ENCODE measurements at regions not wholly inside any gene's neighbourhood (a gene's known extent, or its start where the extent isn't known, plus 50 kb on each side); places are given as distances from the start of the nearest gene placed in this dataset.

DNA sequence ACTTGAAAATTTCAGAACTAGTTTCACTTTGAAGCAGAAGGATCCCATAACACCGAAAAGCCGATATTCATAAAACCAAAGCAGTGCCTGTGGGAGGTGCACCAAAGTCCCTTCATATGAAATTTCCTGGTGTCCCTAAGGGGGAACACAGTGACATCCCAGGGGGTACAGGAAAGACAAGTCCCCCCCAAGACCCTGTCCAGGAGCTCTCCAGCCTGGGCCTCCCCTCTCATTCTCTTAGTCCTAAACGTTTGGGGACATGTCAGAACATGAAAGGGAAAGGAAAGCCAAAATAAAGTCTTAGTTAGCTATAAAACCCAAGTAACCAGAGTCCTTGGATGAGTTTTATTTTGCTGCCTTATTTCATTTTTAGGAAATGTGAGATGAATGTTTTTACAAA is 56.6 kb downstream of the MRPL57 start:
- H3K27me3 ChIP-seq (ENCODE audit: insufficient read depth, poor library complexity, severe bottlenecking), result no peaks in the 10 kb centered on the region
- H3K27ac ChIP-seq (replicated peaks), result no peak overlapping the region
- TF ChIP-seq GABPA (IDR thresholded peaks at IDR 0.05; ENCODE audit: low read depth) (no peak), SPI1 (IDR thresholded peaks at IDR 0.05; ENCODE audit: borderline replicate concordance, low read depth) (no peak), POLR2AphosphoS5 (IDR thresholded peaks at IDR 0.05; ENCODE audit: low read depth) (no peak)
- TF ChIP-seq, protein P1, sequence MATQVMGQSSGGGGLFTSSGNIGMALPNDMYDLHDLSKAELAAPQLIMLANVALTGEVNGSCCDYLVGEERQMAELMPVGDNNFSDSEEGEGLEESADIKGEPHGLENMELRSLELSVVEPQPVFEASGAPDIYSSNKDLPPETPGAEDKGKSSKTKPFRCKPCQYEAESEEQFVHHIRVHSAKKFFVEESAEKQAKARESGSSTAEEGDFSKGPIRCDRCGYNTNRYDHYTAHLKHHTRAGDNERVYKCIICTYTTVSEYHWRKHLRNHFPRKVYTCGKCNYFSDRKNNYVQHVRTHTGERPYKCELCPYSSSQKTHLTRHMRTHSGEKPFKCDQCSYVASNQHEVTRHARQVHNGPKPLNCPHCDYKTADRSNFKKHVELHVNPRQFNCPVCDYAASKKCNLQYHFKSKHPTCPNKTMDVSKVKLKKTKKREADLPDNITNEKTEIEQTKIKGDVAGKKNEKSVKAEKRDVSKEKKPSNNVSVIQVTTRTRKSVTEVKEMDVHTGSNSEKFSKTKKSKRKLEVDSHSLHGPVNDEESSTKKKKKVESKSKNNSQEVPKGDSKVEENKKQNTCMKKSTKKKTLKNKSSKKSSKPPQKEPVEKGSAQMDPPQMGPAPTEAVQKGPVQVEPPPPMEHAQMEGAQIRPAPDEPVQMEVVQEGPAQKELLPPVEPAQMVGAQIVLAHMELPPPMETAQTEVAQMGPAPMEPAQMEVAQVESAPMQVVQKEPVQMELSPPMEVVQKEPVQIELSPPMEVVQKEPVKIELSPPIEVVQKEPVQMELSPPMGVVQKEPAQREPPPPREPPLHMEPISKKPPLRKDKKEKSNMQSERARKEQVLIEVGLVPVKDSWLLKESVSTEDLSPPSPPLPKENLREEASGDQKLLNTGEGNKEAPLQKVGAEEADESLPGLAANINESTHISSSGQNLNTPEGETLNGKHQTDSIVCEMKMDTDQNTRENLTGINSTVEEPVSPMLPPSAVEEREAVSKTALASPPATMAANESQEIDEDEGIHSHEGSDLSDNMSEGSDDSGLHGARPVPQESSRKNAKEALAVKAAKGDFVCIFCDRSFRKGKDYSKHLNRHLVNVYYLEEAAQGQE (IDR thresholded peaks at IDR 0.05; ENCODE audit: insufficient replicate concordance, low read depth), result no peak
- TF ChIP-seq, protein P2, sequence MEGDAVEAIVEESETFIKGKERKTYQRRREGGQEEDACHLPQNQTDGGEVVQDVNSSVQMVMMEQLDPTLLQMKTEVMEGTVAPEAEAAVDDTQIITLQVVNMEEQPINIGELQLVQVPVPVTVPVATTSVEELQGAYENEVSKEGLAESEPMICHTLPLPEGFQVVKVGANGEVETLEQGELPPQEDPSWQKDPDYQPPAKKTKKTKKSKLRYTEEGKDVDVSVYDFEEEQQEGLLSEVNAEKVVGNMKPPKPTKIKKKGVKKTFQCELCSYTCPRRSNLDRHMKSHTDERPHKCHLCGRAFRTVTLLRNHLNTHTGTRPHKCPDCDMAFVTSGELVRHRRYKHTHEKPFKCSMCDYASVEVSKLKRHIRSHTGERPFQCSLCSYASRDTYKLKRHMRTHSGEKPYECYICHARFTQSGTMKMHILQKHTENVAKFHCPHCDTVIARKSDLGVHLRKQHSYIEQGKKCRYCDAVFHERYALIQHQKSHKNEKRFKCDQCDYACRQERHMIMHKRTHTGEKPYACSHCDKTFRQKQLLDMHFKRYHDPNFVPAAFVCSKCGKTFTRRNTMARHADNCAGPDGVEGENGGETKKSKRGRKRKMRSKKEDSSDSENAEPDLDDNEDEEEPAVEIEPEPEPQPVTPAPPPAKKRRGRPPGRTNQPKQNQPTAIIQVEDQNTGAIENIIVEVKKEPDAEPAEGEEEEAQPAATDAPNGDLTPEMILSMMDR (IDR thresholded peaks at IDR 0.05; ENCODE audit: insufficient read depth, low read length), result no peak
- no peak for DNase-seq (ENCODE audit: low read depth in 1 of 2, low spot score in 1 of 2)
- no peak overlapping the region for H3K4me3 ChIP-seq (replicated peaks; ENCODE audit: insufficient read depth, low read length)

DNA sequence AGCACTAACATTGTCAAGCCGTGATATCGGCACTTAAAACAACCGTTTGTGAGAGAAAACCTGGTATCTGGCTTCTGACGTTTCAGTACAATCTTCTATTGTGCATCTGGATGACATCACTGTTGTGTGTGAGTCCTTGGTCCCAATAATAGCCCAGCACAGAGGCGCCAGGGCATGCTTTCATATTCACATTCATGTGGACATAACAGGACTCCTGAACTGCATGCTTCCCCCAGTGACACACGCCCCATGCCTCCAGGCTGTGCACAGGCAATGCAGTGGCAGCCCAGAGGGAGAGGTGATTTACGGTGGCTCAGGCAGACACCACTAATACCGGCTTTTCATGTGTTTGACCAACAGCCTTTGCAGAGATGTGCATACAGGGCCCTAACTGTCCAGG is 58.1 kb downstream of the MRPL57 start:
- no peak overlapping the region for H3K27ac ChIP-seq (replicated peaks)
- no peak overlapping the region for H3K4me3 ChIP-seq (replicated peaks; ENCODE audit: insufficient read depth, low read length)
- H3K27me3 ChIP-seq (ENCODE audit: insufficient read depth, poor library complexity, severe bottlenecking), result no peaks in the 10 kb centered on the region
- no peak for DNase-seq (ENCODE audit: low read depth in 1 of 2, low spot score in 1 of 2)
- TF ChIP-seq SPI1 (IDR thresholded peaks at IDR 0.05; ENCODE audit: borderline replicate concordance, low read depth) (no peak), POLR2AphosphoS5 (IDR thresholded peaks at IDR 0.05; ENCODE audit: low read depth) (no peak)
- TF ChIP-seq, protein P2 (IDR thresholded peaks at IDR 0.05; ENCODE audit: insufficient read depth, low read length), result no peak

DNA sequence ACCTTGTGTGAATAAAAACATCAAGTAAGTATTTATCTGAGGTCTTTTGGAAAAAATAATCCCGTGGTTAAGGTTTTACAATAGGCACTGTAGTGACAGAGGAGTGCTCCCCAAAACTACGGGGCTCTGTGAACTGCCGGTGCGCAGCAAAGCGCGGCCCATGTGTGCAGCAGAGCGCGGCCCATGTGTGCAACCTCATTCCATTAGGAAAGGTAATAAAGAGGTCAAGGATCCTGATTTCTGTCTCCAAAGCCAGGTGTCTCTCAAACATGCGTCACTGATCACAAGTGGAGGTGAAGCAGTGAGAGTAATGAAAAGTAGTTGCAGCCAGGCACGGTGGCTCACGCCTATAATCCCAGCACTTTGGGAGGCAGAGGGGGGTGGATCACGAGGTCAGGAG is 58.7 kb downstream of the MRPL57 start:
- H3K27me3 ChIP-seq (ENCODE audit: insufficient read depth, poor library complexity, severe bottlenecking), result no peaks in the 10 kb centered on the region
- no peak overlapping the region for H3K27ac ChIP-seq (replicated peaks)
- TF ChIP-seq, protein P1 (IDR thresholded peaks at IDR 0.05; ENCODE audit: insufficient replicate concordance, low read depth), result no peak
- no peak for TF ChIP-seq SPI1 (IDR thresholded peaks at IDR 0.05; ENCODE audit: borderline replicate concordance, low read depth)
- TF ChIP-seq POLR2AphosphoS5 (IDR thresholded peaks at IDR 0.05; ENCODE audit: low read depth), result no peak
- TF ChIP-seq GABPA (IDR thresholded peaks at IDR 0.05; ENCODE audit: low read depth), result no peak
- TF ChIP-seq, protein P2 (IDR thresholded peaks at IDR 0.05; ENCODE audit: insufficient read depth, low read length), result no peak
- DNase-seq (ENCODE audit: low read depth in 1 of 2, low spot score in 1 of 2), result no peak
- no peak overlapping the region for H3K4me3 ChIP-seq (replicated peaks; ENCODE audit: insufficient read depth, low read length)

DNA sequence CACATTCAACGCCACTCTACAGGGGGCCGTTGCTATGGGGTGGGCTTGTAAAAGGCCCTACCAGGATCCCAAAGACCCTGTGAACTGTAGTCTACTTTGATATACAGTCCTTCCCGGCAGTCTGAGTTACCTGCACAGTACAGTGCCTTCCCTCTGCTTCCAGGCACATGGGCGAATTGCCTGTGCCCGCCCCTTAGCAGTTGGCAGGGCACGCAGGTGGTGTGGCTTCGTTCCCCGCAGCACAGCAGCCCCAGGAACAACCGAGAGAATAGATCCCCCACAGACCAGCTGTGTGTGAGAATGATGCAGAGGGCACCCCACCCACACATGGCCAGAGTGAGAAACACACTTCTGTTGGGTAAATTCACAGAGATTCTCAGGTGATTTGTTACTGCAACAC is 60.6 kb downstream of the MRPL57 start:
- Histone ChIP-seq H3K27me3 (ENCODE audit: insufficient read depth, poor library complexity, severe bottlenecking) (no peaks in the 10 kb centered on the region), H3K4me3 (replicated peaks; ENCODE audit: insufficient read depth, low read length) (no peak overlapping the region), H3K27ac (replicated peaks) (no peak overlapping the region)
- no peak for DNase-seq (ENCODE audit: low read depth in 1 of 2, low spot score in 1 of 2)
- TF ChIP-seq POLR2AphosphoS5 (IDR thresholded peaks at IDR 0.05; ENCODE audit: low read depth) (no peak), GABPA (IDR thresholded peaks at IDR 0.05; ENCODE audit: low read depth) (no peak), SPI1 (IDR thresholded peaks at IDR 0.05; ENCODE audit: borderline replicate concordance, low read depth) (no peak)
- TF ChIP-seq, protein P1 (IDR thresholded peaks at IDR 0.05; ENCODE audit: insufficient replicate concordance, low read depth), result no peak
- TF ChIP-seq, protein P2 (IDR thresholded peaks at IDR 0.05; ENCODE audit: insufficient read depth, low read length), result no peak

Measured in HL-60 (cell line).